ENCODE measurements at regions not wholly inside any gene's neighbourhood (a gene's known extent, or its start where the extent isn't known, plus 50 kb on each side); places are given as distances from the start of the nearest gene placed in this dataset.

- no peak overlapping the region for H3K27ac ChIP-seq (replicated peaks)
- no peak for TF ChIP-seq GABPA (IDR thresholded peaks at IDR 0.05; ENCODE audit: low read depth)
- no peak for TF ChIP-seq CTCF (IDR thresholded peaks at IDR 0.05; ENCODE audit: insufficient read depth, low read length)
- no peak for DNase-seq (ENCODE audit: low read depth in 1 of 2, low spot score in 1 of 2)
- H3K4me3 ChIP-seq (replicated peaks; ENCODE audit: insufficient read depth, low read length): no peak overlapping the region
- H3K27me3 ChIP-seq (ENCODE audit: insufficient read depth, poor library complexity, severe bottlenecking): no peaks in the 10 kb centered on the region
Measured at GRCh38 chr4:19631814-19632213, 619.9 kb upstream of the SLIT2 start.

- Histone ChIP-seq H3K27me3 (ENCODE audit: insufficient read depth, poor library complexity, severe bottlenecking) (no peaks in the 10 kb centered on the region), H3K27ac (replicated peaks) (no peak overlapping the region), H3K4me3 (replicated peaks; ENCODE audit: insufficient read depth, low read length) (no peak overlapping the region)
- no peak for TF ChIP-seq CTCF (IDR thresholded peaks at IDR 0.05; ENCODE audit: insufficient read depth, low read length)
- no peak for TF ChIP-seq GABPA (IDR thresholded peaks at IDR 0.05; ENCODE audit: low read depth)
- TF ChIP-seq POLR2AphosphoS5 (IDR thresholded peaks at IDR 0.05; ENCODE audit: low read depth): no peak
- no peak for TF ChIP-seq REST (IDR thresholded peaks at IDR 0.05; ENCODE audit: insufficient replicate concordance, low read depth)
- TF ChIP-seq SPI1 (IDR thresholded peaks at IDR 0.05; ENCODE audit: borderline replicate concordance, low read depth): no peak
- DNase-seq (ENCODE audit: low read depth in 1 of 2, low spot score in 1 of 2): no peak
Measured at GRCh38 chr4:19623866-19624265, 627.8 kb upstream of the SLIT2 start.

- Histone ChIP-seq H3K27ac (replicated peaks) (no peak overlapping the region), H3K4me3 (replicated peaks; ENCODE audit: insufficient read depth, low read length) (no peak overlapping the region), H3K27me3 (ENCODE audit: insufficient read depth, poor library complexity, severe bottlenecking) (no peaks in the 10 kb centered on the region)
- DNase-seq (ENCODE audit: low read depth in 1 of 2, low spot score in 1 of 2): no peak
- TF ChIP-seq SPI1 (IDR thresholded peaks at IDR 0.05; ENCODE audit: borderline replicate concordance, low read depth) (no peak), REST (IDR thresholded peaks at IDR 0.05; ENCODE audit: insufficient replicate concordance, low read depth) (no peak), GABPA (IDR thresholded peaks at IDR 0.05; ENCODE audit: low read depth) (no peak), POLR2AphosphoS5 (IDR thresholded peaks at IDR 0.05; ENCODE audit: low read depth) (no peak), CTCF (IDR thresholded peaks at IDR 0.05; ENCODE audit: insufficient read depth, low read length) (no peak)
Measured at GRCh38 chr4:19615086-19615689, 636.5 kb upstream of the SLIT2 start.

GRCh38 chr4:19614171-19614570, 637.5 kb upstream of the SLIT2 start:
- no peak for DNase-seq (ENCODE audit: low read depth in 1 of 2, low spot score in 1 of 2)
- no peak for TF ChIP-seq SPI1 (IDR thresholded peaks at IDR 0.05; ENCODE audit: borderline replicate concordance, low read depth)
- TF ChIP-seq CTCF (IDR thresholded peaks at IDR 0.05; ENCODE audit: insufficient read depth, low read length): no peak
- no peak for TF ChIP-seq REST (IDR thresholded peaks at IDR 0.05; ENCODE audit: insufficient replicate concordance, low read depth)
- no peak for TF ChIP-seq POLR2AphosphoS5 (IDR thresholded peaks at IDR 0.05; ENCODE audit: low read depth)
- TF ChIP-seq GABPA (IDR thresholded peaks at IDR 0.05; ENCODE audit: low read depth): no peak
- Histone ChIP-seq H3K27me3 (ENCODE audit: insufficient read depth, poor library complexity, severe bottlenecking) (no peaks in the 10 kb centered on the region), H3K27ac (replicated peaks) (no peak overlapping the region), H3K4me3 (replicated peaks; ENCODE audit: insufficient read depth, low read length) (no peak overlapping the region)

Data from HL-60 (cell line).